ENCODE measurements at regions not wholly inside any gene's neighbourhood (a gene's known extent, or its start where the extent isn't known, plus 50 kb on each side); places are given as distances from the start of the nearest gene placed in this dataset.
"Not testable (repeated sequence)": the region's sequence is repeated elsewhere in the genome, so short reads cannot be mapped to it uniquely, and the experiment has no call there.

DNA sequence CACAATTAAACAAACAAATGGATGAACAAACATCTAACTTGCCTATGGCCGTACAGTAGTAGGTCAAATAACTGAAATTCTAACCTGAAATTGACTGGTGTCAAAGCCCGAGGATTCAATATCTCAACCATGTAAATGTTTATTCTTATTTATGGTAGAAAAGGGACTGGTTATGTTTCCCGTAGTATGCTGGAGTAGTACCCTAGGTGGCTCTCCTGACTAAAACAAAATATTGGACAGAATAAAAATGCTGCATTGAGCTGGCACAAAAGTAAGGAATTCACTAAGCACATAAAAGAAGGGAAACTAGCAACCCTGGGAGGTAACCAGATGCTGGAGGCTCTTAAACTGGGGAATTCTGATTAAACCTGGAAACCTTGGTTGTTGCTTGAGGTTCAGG, 117.1 kb upstream of the PREP start:
- H3K4me3 ChIP-seq (ENCODE audit: control insufficient read depth, low read depth, low read length), result no peak overlapping the region
- DNase-seq (ENCODE audit: low read depth), result peak; percentile 45
- TF ChIP-seq CTCF (IDR thresholded peaks at IDR 0.05; ENCODE audit: control insufficient read depth, insufficient read depth, low read depth, low read length, missing control alignments), result peak; percentile 32

DNA sequence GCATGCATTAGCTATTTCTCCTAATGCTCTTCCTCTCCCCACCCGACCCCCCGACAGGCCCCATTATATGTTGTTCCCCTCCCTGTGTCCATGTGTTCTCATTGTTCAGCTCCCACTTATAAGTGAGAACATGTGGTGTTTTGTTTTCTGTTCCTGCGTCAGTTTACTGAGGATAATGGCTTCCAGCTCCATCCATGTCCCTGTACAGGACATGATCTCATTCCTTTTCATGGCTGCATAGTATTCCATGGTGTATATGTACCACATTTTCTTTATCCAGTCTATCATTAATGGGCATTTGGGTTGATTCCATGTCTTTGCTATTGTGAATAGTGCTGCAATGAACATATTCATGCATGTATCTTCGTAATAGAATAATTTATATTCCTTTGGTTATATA, 116.1 kb upstream of the PREP start:
- not testable (repeated sequence) for H3K4me3 ChIP-seq (ENCODE audit: control insufficient read depth, low read depth, low read length); DNase-seq (ENCODE audit: low read depth)

GRCh38 chr6:105515054-105515453, 112.2 kb upstream of the PREP start:
- no peak for DNase-seq (ENCODE audit: low read depth)
- no peak overlapping the region for H3K4me3 ChIP-seq (ENCODE audit: control insufficient read depth, low read depth, low read length)
- TF ChIP-seq CTCF (IDR thresholded peaks at IDR 0.05; ENCODE audit: control insufficient read depth, insufficient read depth, low read depth, low read length, missing control alignments), result no peak

- no peak for TF ChIP-seq CTCF (IDR thresholded peaks at IDR 0.05; ENCODE audit: control insufficient read depth, insufficient read depth, low read depth, low read length, missing control alignments)
- no peak for DNase-seq (ENCODE audit: low read depth)
- H3K4me3 ChIP-seq (ENCODE audit: control insufficient read depth, low read depth, low read length), result no peak overlapping the region
These were observed 111.4 kb upstream of the PREP start for GRCh38 chr6:105514306-105514705.

DNA sequence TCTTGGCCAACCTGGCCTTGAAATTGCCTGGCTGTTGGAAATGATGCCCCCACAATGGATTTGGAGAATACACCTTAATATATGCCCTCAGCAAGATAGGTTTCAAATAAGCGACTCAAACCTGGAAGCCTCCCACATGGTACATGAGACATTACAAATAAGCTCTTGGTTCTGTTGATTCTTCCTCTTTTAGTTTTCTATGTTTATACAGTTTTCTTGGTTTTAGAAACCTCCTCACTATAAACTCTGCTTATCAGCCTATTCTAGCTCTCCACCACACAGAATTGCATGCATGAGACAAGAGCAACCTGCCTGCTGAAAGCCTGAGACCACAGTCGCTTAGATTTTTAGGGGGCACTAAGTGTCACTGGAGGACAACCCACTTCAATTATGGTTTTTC, 108.8 kb upstream of the PREP start:
- no peak for TF ChIP-seq CTCF (IDR thresholded peaks at IDR 0.05; ENCODE audit: control insufficient read depth, insufficient read depth, low read depth, low read length, missing control alignments)
- no peak overlapping the region for H3K4me3 ChIP-seq (ENCODE audit: control insufficient read depth, low read depth, low read length)
- no peak for DNase-seq (ENCODE audit: low read depth)

- DNase-seq (ENCODE audit: low read depth), result peak; percentile 34
- H3K4me3 ChIP-seq (ENCODE audit: control insufficient read depth, low read depth, low read length), result no peak overlapping the region
- no peak for TF ChIP-seq CTCF (IDR thresholded peaks at IDR 0.05; ENCODE audit: control insufficient read depth, insufficient read depth, low read depth, low read length, missing control alignments)
These were observed 107.9 kb upstream of the PREP start for GRCh38 chr6:105510746-105511145.

- H3K4me3 ChIP-seq (ENCODE audit: control insufficient read depth, low read depth, low read length), result no peak overlapping the region
- DNase-seq (ENCODE audit: low read depth), result no peak
- TF ChIP-seq CTCF (IDR thresholded peaks at IDR 0.05; ENCODE audit: control insufficient read depth, insufficient read depth, low read depth, low read length, missing control alignments), result peak; percentile 12
These were observed 106.8 kb upstream of the PREP start for GRCh38 chr6:105509506-105510331.

Measured in AG09309 (cell line).